HL-60 (cell line): ENCODE measurements at regions not wholly inside any gene's neighbourhood (a gene's known extent, or its start where the extent isn't known, plus 50 kb on each side); places are given as distances from the start of the nearest gene placed in this dataset.

ENCODE experiments used
- DNase-seq, 2 experiments: peaks; one replicate each; pipeline ENCODE4 v3.0.0-alpha.2; 2010 to 2020; ENCODE audit warnings: low read depth in 1 of 2, low spot score in 1 of 2
- H3K27ac ChIP-seq: fragments of 250-450 bp; sonication (Bioruptor Pico); replicated peaks from 2 replicates; pipeline ENCODE4 v1.5.1; 2020; ENCODE audit warnings: mild to moderate bottlenecking, moderate library complexity
- H3K27me3 ChIP-seq: fragments of 250-450 bp; sonication (Bioruptor Pico); 2 replicates; pipeline ENCODE4 v1.5.1; 2021; ENCODE audit warnings: mild to moderate bottlenecking, moderate library complexity; ENCODE audit not compliant: insufficient read depth, poor library complexity, severe bottlenecking
- H3K4me3 ChIP-seq: replicated peaks from 2 replicates; pipeline ENCODE4 v1.5.1; 2011; ENCODE audit warnings: mild to moderate bottlenecking, control low read depth, low read length; ENCODE audit not compliant: insufficient read depth
- GABPA ChIP-seq: IDR thresholded peaks from 2 replicates; pipeline ENCODE4 v1.6.1; 2012; ENCODE audit warnings: low read depth
- POLR2AphosphoS5 ChIP-seq: IDR thresholded peaks from 2 replicates; pipeline ENCODE4 v1.6.1; 2012; ENCODE audit warnings: low read depth
- SPI1 ChIP-seq: IDR thresholded peaks from 2 replicates; pipeline ENCODE4 v1.6.1; 2012; ENCODE audit warnings: low read depth, mild to moderate bottlenecking, borderline replicate concordance
- TF ChIP-seq, protein P1 (sequence below): IDR thresholded peaks from one replicate; pipeline ENCODE4 v1.5.1; 2011; ENCODE audit warnings: low read length, control low read depth, inconsistent platforms; ENCODE audit not compliant: insufficient read depth
- TF ChIP-seq, protein P2 (sequence below): IDR thresholded peaks from 2 replicates; pipeline ENCODE4 v1.6.1; 2012; ENCODE audit warnings: low read depth; ENCODE audit not compliant: insufficient replicate concordance

DNA sequence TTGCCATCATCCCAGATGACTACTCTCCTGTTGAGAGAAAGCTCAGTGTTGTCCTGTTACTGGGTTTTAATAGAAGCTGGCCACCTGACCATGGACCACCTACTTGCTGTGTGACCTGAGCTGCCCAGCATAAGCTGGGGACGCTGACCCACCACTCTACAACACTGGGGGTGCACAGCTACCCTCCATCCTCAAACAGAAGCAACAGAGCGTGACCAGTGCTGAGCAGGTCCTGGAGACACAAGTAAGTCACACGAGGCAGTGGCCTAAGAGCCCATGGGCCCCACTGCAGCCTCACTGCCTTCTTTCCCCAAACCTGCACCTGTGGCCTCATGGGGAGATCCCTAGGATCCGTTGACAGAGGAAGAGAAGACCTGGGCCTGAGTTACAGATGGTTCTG lies 198.6 kb upstream of the ADARB2 start:
- no peak for TF ChIP-seq POLR2AphosphoS5
- TF ChIP-seq, protein P1, sequence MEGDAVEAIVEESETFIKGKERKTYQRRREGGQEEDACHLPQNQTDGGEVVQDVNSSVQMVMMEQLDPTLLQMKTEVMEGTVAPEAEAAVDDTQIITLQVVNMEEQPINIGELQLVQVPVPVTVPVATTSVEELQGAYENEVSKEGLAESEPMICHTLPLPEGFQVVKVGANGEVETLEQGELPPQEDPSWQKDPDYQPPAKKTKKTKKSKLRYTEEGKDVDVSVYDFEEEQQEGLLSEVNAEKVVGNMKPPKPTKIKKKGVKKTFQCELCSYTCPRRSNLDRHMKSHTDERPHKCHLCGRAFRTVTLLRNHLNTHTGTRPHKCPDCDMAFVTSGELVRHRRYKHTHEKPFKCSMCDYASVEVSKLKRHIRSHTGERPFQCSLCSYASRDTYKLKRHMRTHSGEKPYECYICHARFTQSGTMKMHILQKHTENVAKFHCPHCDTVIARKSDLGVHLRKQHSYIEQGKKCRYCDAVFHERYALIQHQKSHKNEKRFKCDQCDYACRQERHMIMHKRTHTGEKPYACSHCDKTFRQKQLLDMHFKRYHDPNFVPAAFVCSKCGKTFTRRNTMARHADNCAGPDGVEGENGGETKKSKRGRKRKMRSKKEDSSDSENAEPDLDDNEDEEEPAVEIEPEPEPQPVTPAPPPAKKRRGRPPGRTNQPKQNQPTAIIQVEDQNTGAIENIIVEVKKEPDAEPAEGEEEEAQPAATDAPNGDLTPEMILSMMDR, result no peak
- no peak for TF ChIP-seq GABPA
- no peak for TF ChIP-seq SPI1
- TF ChIP-seq, protein P2, sequence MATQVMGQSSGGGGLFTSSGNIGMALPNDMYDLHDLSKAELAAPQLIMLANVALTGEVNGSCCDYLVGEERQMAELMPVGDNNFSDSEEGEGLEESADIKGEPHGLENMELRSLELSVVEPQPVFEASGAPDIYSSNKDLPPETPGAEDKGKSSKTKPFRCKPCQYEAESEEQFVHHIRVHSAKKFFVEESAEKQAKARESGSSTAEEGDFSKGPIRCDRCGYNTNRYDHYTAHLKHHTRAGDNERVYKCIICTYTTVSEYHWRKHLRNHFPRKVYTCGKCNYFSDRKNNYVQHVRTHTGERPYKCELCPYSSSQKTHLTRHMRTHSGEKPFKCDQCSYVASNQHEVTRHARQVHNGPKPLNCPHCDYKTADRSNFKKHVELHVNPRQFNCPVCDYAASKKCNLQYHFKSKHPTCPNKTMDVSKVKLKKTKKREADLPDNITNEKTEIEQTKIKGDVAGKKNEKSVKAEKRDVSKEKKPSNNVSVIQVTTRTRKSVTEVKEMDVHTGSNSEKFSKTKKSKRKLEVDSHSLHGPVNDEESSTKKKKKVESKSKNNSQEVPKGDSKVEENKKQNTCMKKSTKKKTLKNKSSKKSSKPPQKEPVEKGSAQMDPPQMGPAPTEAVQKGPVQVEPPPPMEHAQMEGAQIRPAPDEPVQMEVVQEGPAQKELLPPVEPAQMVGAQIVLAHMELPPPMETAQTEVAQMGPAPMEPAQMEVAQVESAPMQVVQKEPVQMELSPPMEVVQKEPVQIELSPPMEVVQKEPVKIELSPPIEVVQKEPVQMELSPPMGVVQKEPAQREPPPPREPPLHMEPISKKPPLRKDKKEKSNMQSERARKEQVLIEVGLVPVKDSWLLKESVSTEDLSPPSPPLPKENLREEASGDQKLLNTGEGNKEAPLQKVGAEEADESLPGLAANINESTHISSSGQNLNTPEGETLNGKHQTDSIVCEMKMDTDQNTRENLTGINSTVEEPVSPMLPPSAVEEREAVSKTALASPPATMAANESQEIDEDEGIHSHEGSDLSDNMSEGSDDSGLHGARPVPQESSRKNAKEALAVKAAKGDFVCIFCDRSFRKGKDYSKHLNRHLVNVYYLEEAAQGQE, result no peak

DNA sequence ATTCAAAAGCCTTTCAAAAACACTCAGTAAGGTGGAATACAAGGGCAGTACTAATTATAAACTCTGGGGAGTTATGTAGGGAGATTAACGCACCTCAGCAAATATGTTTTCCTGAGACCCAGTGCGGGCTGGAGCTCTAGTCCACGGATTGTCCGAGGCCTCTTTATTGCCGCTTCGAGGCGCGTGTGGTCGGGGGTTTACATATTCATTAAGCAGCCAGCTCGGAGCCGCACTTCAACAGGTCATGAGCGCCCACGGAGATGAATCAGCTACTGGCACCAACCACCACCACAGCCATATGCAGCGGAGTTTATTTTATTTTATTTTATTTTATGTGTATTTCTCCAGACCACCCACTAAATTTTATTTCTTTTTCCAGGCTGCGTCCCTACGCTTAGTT lies 195.9 kb upstream of the ADARB2 start:
- DNase-seq, result no peak
- Histone ChIP-seq H3K27ac (no peak overlapping the region), H3K4me3 (no peak overlapping the region), H3K27me3 (no peaks in the 10 kb centered on the region)
- TF ChIP-seq, protein P2, result no peak
- no peak for TF ChIP-seq GABPA
- TF ChIP-seq SPI1, result no peak
- no peak for TF ChIP-seq POLR2AphosphoS5
- TF ChIP-seq, protein P1, result no peak

More for the DNA sequence above, 198.6 kb upstream of the ADARB2 start:
- H3K27ac ChIP-seq, result no peak overlapping the region
- H3K27me3 ChIP-seq, result no peaks in the 10 kb centered on the region
- H3K4me3 ChIP-seq, result no peak overlapping the region
- no peak for DNase-seq

DNA sequence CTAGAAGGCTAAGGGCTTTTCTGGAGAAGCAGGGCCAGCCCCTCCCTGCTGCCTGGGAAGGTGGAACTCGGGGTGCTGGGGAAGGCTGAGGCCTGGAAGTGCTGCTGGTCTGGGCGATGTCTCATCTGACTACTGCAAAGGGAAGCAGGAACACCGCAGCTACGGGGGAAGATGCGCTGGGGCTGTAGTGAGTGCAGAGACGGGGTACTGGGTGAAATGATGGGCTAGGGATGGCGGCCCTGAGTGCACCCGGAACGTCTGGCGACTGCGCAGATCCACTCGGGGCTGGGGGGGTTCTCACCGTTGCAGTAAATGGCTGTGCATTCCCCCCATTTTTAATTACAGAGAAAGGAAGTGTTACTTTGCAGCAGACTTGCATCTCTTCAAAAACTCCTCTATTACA lies 195.4 kb upstream of the ADARB2 start:
- no peak overlapping the region for H3K4me3 ChIP-seq
- H3K27me3 ChIP-seq, result no peaks in the 10 kb centered on the region
- no peak for DNase-seq
- TF ChIP-seq, protein P2, result no peak
- TF ChIP-seq POLR2AphosphoS5 (no peak), GABPA (no peak), SPI1 (no peak)
- TF ChIP-seq, protein P1, result no peak
- H3K27ac ChIP-seq, result no peak overlapping the region
